Panc1 (cell line): ENCODE measurements at regions not wholly inside any gene's neighbourhood (a gene's known extent, or its start where the extent isn't known, plus 50 kb on each side); places are given as distances from the start of the nearest gene placed in this dataset.

Experiments used
- ATAC-seq: fragments of 200-7000 bp; cut with Tn5 transposase; 2 replicates; pipeline ENCODE4 v1.9.1; 2020; ENCODE audit warnings: mild to moderate bottlenecking, moderate library complexity
- BruUV-seq: library from RNA; stranded (reverse); fragments of 400-500 nt; replicated peaks from 2 replicates; lab custom pipeline; 2021; lab: Mats Ljungman, UMichigan
- CTCF ChIA-PET: fragments of 300-600 bp; sonication (Branson Sonifier 250); formaldehyde crosslinking; loops from one replicate; lab custom pipeline; 2022; ENCODE audit warnings: antibody characterized with exemption; lab: Charles Lee
- POLR2A ChIA-PET: fragments of 300-600 bp; sonication (Branson Sonifier 250); formaldehyde crosslinking; loops from one replicate; lab custom pipeline; 2022; ENCODE audit warnings: antibody characterized with exemption; lab: Charles Lee
- DNase-seq: peaks from one replicate; pipeline ENCODE4 v3.0.0-alpha.2; 2010; ENCODE audit warnings: low read depth, low spot score
- H3K27ac ChIP-seq: 2 replicates; pipeline ENCODE4 v1.5.1; 2011; ENCODE audit warnings: mild to moderate bottlenecking, low read length, inconsistent platforms
- H3K27me3 ChIP-seq: fragments of 200-500 bp; sonication (Bioruptor generic); 2 replicates; pipeline ENCODE4 v1.6.0; 2014; ENCODE audit warnings: low read length, inconsistent platforms; ENCODE audit not compliant: control insufficient read depth, insufficient read depth
- H3K36me3 ChIP-seq: fragments of 200-500 bp; sonication (Bioruptor generic); 2 replicates; pipeline ENCODE4 v1.5.1; 2014; ENCODE audit warnings: inconsistent platforms, mild to moderate bottlenecking, low read length, moderate library complexity; ENCODE audit not compliant: control insufficient read depth, insufficient read depth
- H3K4me1 ChIP-seq: 2 replicates; pipeline ENCODE4 v1.5.1; 2011; ENCODE audit warnings: inconsistent platforms, mild to moderate bottlenecking, low read length, moderate library complexity; ENCODE audit not compliant: control insufficient read depth, insufficient read depth
- H3K4me3 ChIP-seq, 2 experiments: 2 replicates each; pipeline ENCODE4 v1.5.1; 2011 to 2012; ENCODE audit warnings: low read depth in 2 of 2, low read length in 2 of 2, mild to moderate bottlenecking in 2 of 2, inconsistent platforms in 1 of 2, moderate library complexity in 1 of 2
- H3K9me3 ChIP-seq: fragments of 200-500 bp; sonication (Bioruptor generic); 2 replicates; pipeline ENCODE4 v1.5.1; 2014; ENCODE audit warnings: low read depth, mild to moderate bottlenecking, inconsistent platforms, low read length, moderate library complexity; ENCODE audit not compliant: control insufficient read depth, insufficient read depth
- POLR2AphosphoS5 ChIP-seq: IDR thresholded peaks from 2 replicates; pipeline ENCODE4 v1.6.1; 2012; ENCODE audit warnings: mild to moderate bottlenecking, low read depth, low read length, moderate library complexity
- SIN3A ChIP-seq: IDR thresholded peaks from 2 replicates; pipeline ENCODE4 v1.6.1; 2012; ENCODE audit warnings: low read depth, mild to moderate bottlenecking, low read length, moderate library complexity, borderline replicate concordance; ENCODE audit not compliant: insufficient read depth
- TCF7L2 ChIP-seq: IDR thresholded peaks from 2 replicates; pipeline ENCODE4 v1.6.1; 2011; ENCODE audit warnings: mild to moderate bottlenecking, low read depth, low read length, inconsistent platforms
- in situ Hi-C: cut with HindIII; loops from 2 replicates; pipeline ENCODE4 v1.10.0; 2016; ENCODE audit warnings: low sequenced_read_pairs, low pct_unique_long_range_greater_than_20kb
- intact Hi-C: fragments of 100-400 bp; cut with micrococcal nuclease; formaldehyde crosslinking; loops from one replicate; pipeline ENCODE4 v1.10.0; 2022; ENCODE audit not compliant: unreplicated experiment
- TF ChIP-seq, protein P1 (sequence below), 2 experiments: IDR thresholded peaks; 2 replicates each; pipeline ENCODE4 v1.6.1; 2011 to 2012; ENCODE audit warnings: low read depth in 2 of 2, control low read depth in 1 of 2, low read length in 1 of 2, mild to moderate bottlenecking in 1 of 2, moderate library complexity in 1 of 2; ENCODE audit not compliant: insufficient read depth in 1 of 2
- TF ChIP-seq, protein P2 (sequence below): fragments of 450-650 bp; IDR thresholded peaks from 2 replicates; pipeline ENCODE4 v1.5.1; 2017; ENCODE audit warnings: mild to moderate bottlenecking

DNA sequence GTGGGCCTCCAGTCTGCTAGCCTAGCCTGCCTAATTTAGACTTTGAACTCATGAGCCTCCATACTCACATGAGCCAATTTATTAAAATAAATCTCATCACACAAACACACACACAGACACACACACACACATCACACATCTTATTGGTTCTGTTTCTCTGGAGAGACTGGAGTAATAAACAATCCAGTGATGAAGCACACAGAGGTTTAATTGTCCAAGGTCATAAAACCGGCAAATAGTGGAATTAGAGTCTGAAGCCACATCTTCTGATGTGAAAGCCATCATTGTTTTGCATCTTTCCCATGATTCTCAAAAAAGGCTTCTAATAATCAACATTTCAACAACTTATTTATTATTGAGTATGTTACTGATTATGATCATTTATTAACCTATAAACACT lies 249.4 kb upstream of the KCNH8 start:
- Histone ChIP-seq H3K4me1 (no peaks in the 10 kb centered on the region), H3K4me3 (no peak overlapping the region), H3K27ac (no peak overlapping the region), H3K27me3 (no peaks in the 10 kb centered on the region), H3K9me3 (no peaks in the 10 kb centered on the region), H3K36me3 (no peaks in the 10 kb centered on the region; the same call in 1 of the 2 replicates)
- CTCF ChIA-PET = no interaction called here
- BruUV-seq = no TSS peak
- DNase-seq = no peak
- TF ChIP-seq, protein P1, sequence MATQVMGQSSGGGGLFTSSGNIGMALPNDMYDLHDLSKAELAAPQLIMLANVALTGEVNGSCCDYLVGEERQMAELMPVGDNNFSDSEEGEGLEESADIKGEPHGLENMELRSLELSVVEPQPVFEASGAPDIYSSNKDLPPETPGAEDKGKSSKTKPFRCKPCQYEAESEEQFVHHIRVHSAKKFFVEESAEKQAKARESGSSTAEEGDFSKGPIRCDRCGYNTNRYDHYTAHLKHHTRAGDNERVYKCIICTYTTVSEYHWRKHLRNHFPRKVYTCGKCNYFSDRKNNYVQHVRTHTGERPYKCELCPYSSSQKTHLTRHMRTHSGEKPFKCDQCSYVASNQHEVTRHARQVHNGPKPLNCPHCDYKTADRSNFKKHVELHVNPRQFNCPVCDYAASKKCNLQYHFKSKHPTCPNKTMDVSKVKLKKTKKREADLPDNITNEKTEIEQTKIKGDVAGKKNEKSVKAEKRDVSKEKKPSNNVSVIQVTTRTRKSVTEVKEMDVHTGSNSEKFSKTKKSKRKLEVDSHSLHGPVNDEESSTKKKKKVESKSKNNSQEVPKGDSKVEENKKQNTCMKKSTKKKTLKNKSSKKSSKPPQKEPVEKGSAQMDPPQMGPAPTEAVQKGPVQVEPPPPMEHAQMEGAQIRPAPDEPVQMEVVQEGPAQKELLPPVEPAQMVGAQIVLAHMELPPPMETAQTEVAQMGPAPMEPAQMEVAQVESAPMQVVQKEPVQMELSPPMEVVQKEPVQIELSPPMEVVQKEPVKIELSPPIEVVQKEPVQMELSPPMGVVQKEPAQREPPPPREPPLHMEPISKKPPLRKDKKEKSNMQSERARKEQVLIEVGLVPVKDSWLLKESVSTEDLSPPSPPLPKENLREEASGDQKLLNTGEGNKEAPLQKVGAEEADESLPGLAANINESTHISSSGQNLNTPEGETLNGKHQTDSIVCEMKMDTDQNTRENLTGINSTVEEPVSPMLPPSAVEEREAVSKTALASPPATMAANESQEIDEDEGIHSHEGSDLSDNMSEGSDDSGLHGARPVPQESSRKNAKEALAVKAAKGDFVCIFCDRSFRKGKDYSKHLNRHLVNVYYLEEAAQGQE (IDR thresholded peaks at IDR 0.05; ENCODE audit: insufficient read depth in 1 of 2, low read depth in 2 of 2, low read length in 1 of 2) = no peak
- POLR2A ChIA-PET = no interaction called here
- intact Hi-C loops = no loop called here
- in situ Hi-C loops = no loop called here
- ATAC-seq = no peak

DNA sequence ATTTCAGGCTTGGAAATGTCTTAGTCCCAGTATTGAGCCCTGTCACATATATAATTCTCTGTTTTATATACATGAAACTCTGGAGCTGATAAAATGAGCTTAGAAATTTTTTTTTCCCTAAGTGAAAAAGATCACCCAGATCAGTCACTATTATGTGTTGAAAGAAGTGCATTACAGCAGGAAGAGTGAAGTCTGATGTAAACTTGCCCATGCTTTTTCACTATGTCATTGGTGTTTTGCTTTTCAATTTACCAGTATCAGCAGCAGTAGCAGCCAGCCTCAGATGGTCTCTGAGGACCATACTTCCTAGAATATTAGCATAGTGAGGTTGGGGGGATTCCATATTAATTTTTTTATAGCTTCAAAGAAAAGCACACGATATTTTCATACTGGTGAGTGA lies 255.6 kb upstream of the KCNH8 start:
- BruUV-seq = no TSS peak
- TF ChIP-seq, protein P1 (IDR thresholded peaks at IDR 0.05; ENCODE audit: insufficient read depth in 1 of 2, low read depth in 2 of 2, low read length in 1 of 2) = no peak
- TF ChIP-seq TCF7L2 (no peak), POLR2AphosphoS5 (no peak), SIN3A (no peak)
- TF ChIP-seq, protein P2, sequence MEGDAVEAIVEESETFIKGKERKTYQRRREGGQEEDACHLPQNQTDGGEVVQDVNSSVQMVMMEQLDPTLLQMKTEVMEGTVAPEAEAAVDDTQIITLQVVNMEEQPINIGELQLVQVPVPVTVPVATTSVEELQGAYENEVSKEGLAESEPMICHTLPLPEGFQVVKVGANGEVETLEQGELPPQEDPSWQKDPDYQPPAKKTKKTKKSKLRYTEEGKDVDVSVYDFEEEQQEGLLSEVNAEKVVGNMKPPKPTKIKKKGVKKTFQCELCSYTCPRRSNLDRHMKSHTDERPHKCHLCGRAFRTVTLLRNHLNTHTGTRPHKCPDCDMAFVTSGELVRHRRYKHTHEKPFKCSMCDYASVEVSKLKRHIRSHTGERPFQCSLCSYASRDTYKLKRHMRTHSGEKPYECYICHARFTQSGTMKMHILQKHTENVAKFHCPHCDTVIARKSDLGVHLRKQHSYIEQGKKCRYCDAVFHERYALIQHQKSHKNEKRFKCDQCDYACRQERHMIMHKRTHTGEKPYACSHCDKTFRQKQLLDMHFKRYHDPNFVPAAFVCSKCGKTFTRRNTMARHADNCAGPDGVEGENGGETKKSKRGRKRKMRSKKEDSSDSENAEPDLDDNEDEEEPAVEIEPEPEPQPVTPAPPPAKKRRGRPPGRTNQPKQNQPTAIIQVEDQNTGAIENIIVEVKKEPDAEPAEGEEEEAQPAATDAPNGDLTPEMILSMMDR = no peak
- CTCF ChIA-PET = no interaction called here
- intact Hi-C loops = no loop called here
- Histone ChIP-seq H3K9me3 (no peaks in the 10 kb centered on the region), H3K4me3 (no peak overlapping the region), H3K27me3 (no peaks in the 10 kb centered on the region), H3K36me3 (no peaks in the 10 kb centered on the region; the same call in 1 of the 2 replicates), H3K27ac (no peak overlapping the region), H3K4me1 (no peaks in the 10 kb centered on the region)
- POLR2A ChIA-PET = no interaction called here
- ATAC-seq (no peak), DNase-seq (no peak)
- in situ Hi-C loops = no loop called here
